GM23338 (cell line): ENCODE measurements at regions not wholly inside any gene's neighbourhood (a gene's known extent, or its start where the extent isn't known, plus 50 kb on each side); places are given as distances from the start of the nearest gene placed in this dataset.

Experiments
- ATAC-seq: fragments of 200-7000 bp; cut with Tn5 transposase; 3 replicates; pipeline ENCODE4 v1.9.1; 2020
- DNase-seq: peaks from one replicate; pipeline ENCODE4 v3.0.0-alpha.2; 2015; ENCODE audit warnings: low spot score
- H2AFZ ChIP-seq: fragments of 200-600 bp; sonication (generic); 2 replicates; pipeline ENCODE4 v1.8.0; 2016; ENCODE audit warnings: antibody characterized with exemption, mild to moderate bottlenecking, moderate library complexity
- H3F3A ChIP-seq: fragments of 200-600 bp; sonication (generic); replicated peaks from 2 replicates; pipeline ENCODE4 v1.8.0; 2017; ENCODE audit warnings: antibody characterized with exemption, mixed run types, low read depth
- H3K27ac ChIP-seq: fragments of 200-600 bp; sonication (generic); 2 replicates; pipeline ENCODE4 v1.6.1; 2016; ENCODE audit warnings: low read depth
- H3K27me3 ChIP-seq: fragments of 200-600 bp; sonication (generic); 2 replicates; pipeline ENCODE4 v1.8.0; 2016; ENCODE audit warnings: mild to moderate bottlenecking, mixed run types, moderate library complexity; ENCODE audit not compliant: insufficient read depth
- H3K36me3 ChIP-seq: fragments of 200-600 bp; sonication (generic); 2 replicates; pipeline ENCODE4 v1.8.0; 2016; ENCODE audit warnings: mild to moderate bottlenecking; ENCODE audit not compliant: insufficient read depth
- H3K4me1 ChIP-seq: fragments of 200-600 bp; sonication (generic); 2 replicates; pipeline ENCODE4 v1.8.0; 2016; ENCODE audit warnings: mild to moderate bottlenecking, moderate library complexity; ENCODE audit not compliant: insufficient read depth
- H3K4me2 ChIP-seq: fragments of 200-600 bp; sonication (generic); 2 replicates; pipeline ENCODE4 v1.7.1; 2017; ENCODE audit warnings: mixed run types
- H3K4me3 ChIP-seq: fragments of 200-600 bp; sonication (generic); 2 replicates; pipeline ENCODE4 v1.6.1; 2016; ENCODE audit warnings: mixed run types
- H3K79me2 ChIP-seq: fragments of 200-600 bp; sonication (generic); replicated peaks from 2 replicates; pipeline ENCODE4 v1.8.0; 2017; ENCODE audit warnings: mild to moderate bottlenecking; ENCODE audit not compliant: insufficient read depth
- H3K9me2 ChIP-seq: fragments of 200-600 bp; sonication (generic); 2 replicates; pipeline ENCODE4 v1.8.0; 2017; ENCODE audit not compliant: insufficient read depth
- H4K20me1 ChIP-seq: fragments of 200-600 bp; sonication (generic); replicated peaks from 2 replicates; pipeline ENCODE4 v1.8.0; 2017; ENCODE audit warnings: mild to moderate bottlenecking; ENCODE audit not compliant: insufficient read depth
- H3K27ac Mint-ChIP-seq: 2 replicates; pipeline ENCODE4 v1.8.0; 2020; ENCODE audit warnings: inconsistent platforms, mild to moderate bottlenecking, moderate library complexity, mixed read lengths
- H3K27me3 Mint-ChIP-seq: 3 replicates; pipeline ENCODE4 v1.8.0; 2022; ENCODE audit warnings: low read depth, mild to moderate bottlenecking, moderate library complexity, mixed read lengths, inconsistent platforms; ENCODE audit not compliant: insufficient read depth, poor library complexity
- H3K36me3 Mint-ChIP-seq: 3 replicates; pipeline ENCODE4 v1.8.0; 2021; ENCODE audit warnings: low read depth, mild to moderate bottlenecking, inconsistent platforms, moderate library complexity, mixed read lengths
- H3K4me1 Mint-ChIP-seq: 3 replicates; pipeline ENCODE4 v1.8.0; 2020; ENCODE audit warnings: mild to moderate bottlenecking, inconsistent platforms, mixed read lengths
- H3K4me3 Mint-ChIP-seq: 3 replicates; pipeline ENCODE4 v1.8.0; 2021; ENCODE audit warnings: moderate library complexity, mild to moderate bottlenecking, inconsistent platforms, mixed read lengths
- H3K9me3 Mint-ChIP-seq: 3 replicates; pipeline ENCODE4 v1.8.0; 2020; ENCODE audit warnings: moderate library complexity, mild to moderate bottlenecking, inconsistent platforms, mixed read lengths
- CREB1 ChIP-seq: fragments of 250-450 bp; sonication (Bioruptor Pico); IDR thresholded peaks from 2 replicates; pipeline ENCODE4 v1.5.0; 2020; ENCODE audit warnings: low read depth, mild to moderate bottlenecking, moderate library complexity
- ETS1 ChIP-seq: IDR thresholded peaks from 2 replicates; pipeline ENCODE4 v1.6.1; 2016; ENCODE audit warnings: antibody characterized with exemption
- EZH2 ChIP-seq: fragments of 200-600 bp; sonication (generic); IDR thresholded peaks from one replicate; pipeline ENCODE4 v1.8.0; 2017; ENCODE audit warnings: antibody characterized with exemption, mild to moderate bottlenecking, low read depth; ENCODE audit not compliant: unreplicated experiment
- EZH2phosphoT487 ChIP-seq: fragments of 200-600 bp; sonication (generic); IDR thresholded peaks from one replicate; pipeline ENCODE4 v1.8.1; 2018; ENCODE audit warnings: antibody characterized with exemption; ENCODE audit not compliant: unreplicated experiment
- JUNB ChIP-seq: IDR thresholded peaks from one replicate; pipeline ENCODE4 v1.6.1; 2016; ENCODE audit warnings: antibody characterized with exemption; ENCODE audit not compliant: unreplicated experiment
- NANOG ChIP-seq: IDR thresholded peaks from 2 replicates; pipeline ENCODE4 v1.6.1; 2016; ENCODE audit warnings: antibody characterized with exemption, borderline replicate concordance
- POLR2AphosphoS5 ChIP-seq: IDR thresholded peaks from 2 replicates; pipeline ENCODE4 v1.6.1; 2016; ENCODE audit warnings: antibody characterized with exemption, low read depth
- STAT1 ChIP-seq: IDR thresholded peaks from one replicate; pipeline ENCODE4 v1.6.1; 2016; ENCODE audit warnings: antibody characterized with exemption; ENCODE audit not compliant: unreplicated experiment
- ZNF331 ChIP-seq: fragments of 250-450 bp; sonication (Bioruptor Pico); IDR thresholded peaks from 2 replicates; pipeline ENCODE4 v1.5.0; 2020; ENCODE audit warnings: low read depth, mild to moderate bottlenecking, moderate library complexity
- TF ChIP-seq, protein P1 (sequence below): fragments of 250-450 bp; sonication (Bioruptor Pico); IDR thresholded peaks from 2 replicates; pipeline ENCODE4 v1.5.0; 2020; ENCODE audit warnings: mild to moderate bottlenecking, moderate library complexity

- TF ChIP-seq, protein P1, sequence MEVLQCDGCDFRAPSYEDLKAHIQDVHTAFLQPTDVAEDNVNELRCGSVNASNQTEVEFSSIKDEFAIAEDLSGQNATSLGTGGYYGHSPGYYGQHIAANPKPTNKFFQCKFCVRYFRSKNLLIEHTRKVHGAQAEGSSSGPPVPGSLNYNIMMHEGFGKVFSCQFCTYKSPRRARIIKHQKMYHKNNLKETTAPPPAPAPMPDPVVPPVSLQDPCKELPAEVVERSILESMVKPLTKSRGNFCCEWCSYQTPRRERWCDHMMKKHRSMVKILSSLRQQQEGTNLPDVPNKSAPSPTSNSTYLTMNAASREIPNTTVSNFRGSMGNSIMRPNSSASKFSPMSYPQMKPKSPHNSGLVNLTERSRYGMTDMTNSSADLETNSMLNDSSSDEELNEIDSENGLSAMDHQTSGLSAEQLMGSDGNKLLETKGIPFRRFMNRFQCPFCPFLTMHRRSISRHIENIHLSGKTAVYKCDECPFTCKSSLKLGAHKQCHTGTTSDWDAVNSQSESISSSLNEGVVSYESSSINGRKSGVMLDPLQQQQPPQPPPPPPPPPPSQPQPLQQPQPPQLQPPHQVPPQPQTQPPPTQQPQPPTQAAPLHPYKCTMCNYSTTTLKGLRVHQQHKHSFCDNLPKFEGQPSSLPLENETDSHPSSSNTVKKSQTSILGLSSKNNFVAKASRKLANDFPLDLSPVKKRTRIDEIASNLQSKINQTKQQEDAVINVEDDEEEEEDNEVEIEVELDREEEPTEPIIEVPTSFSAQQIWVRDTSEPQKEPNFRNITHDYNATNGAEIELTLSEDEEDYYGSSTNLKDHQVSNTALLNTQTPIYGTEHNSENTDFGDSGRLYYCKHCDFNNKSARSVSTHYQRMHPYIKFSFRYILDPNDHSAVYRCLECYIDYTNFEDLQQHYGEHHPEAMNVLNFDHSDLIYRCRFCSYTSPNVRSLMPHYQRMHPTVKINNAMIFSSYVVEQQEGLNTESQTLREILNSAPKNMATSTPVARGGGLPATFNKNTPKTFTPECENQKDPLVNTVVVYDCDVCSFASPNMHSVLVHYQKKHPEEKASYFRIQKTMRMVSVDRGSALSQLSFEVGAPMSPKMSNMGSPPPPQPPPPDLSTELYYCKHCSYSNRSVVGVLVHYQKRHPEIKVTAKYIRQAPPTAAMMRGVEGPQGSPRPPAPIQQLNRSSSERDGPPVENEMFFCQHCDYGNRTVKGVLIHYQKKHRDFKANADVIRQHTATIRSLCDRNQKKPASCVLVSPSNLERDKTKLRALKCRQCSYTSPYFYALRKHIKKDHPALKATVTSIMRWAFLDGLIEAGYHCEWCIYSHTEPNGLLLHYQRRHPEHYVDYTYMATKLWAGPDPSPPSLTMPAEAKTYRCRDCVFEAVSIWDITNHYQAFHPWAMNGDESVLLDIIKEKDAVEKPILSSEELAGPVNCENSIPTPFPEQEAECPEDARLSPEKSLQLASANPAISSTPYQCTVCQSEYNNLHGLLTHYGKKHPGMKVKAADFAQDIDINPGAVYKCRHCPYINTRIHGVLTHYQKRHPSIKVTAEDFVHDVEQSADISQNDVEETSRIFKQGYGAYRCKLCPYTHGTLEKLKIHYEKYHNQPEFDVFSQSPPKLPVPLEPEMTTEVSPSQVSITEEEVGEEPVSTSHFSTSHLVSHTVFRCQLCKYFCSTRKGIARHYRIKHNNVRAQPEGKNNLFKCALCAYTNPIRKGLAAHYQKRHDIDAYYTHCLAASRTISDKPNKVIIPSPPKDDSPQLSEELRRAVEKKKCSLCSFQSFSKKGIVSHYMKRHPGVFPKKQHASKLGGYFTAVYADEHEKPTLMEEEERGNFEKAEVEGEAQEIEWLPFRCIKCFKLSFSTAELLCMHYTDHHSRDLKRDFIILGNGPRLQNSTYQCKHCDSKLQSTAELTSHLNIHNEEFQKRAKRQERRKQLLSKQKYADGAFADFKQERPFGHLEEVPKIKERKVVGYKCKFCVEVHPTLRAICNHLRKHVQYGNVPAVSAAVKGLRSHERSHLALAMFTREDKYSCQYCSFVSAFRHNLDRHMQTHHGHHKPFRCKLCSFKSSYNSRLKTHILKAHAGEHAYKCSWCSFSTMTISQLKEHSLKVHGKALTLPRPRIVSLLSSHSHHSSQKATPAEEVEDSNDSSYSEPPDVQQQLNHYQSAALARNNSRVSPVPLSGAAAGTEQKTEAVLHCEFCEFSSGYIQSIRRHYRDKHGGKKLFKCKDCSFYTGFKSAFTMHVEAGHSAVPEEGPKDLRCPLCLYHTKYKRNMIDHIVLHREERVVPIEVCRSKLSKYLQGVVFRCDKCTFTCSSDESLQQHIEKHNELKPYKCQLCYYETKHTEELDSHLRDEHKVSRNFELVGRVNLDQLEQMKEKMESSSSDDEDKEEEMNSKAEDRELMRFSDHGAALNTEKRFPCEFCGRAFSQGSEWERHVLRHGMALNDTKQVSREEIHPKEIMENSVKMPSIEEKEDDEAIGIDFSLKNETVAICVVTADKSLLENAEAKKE (CRISPR knock-in tag), result no peak
- no peak for TF ChIP-seq EZH2phosphoT487
- no peak for TF ChIP-seq NANOG
- no peak for TF ChIP-seq CREB1
- no peak for TF ChIP-seq EZH2
- TF ChIP-seq JUNB, result no peak
Measured at GRCh38 chr16:72397876-72398275, 225.9 kb upstream of the PMFBP1 start (continued).

- H3K27me3 ChIP-seq, result no peaks in the 10 kb centered on the region
- DNase-seq (no peak), ATAC-seq (no peak)
- H3K27me3 Mint-ChIP-seq, result no peaks in the 10 kb centered on the region
- no peak overlapping the region for H3K4me2 ChIP-seq
- H3K27ac Mint-ChIP-seq, result no peak overlapping the region
- no peak overlapping the region for H2AFZ ChIP-seq
- no peaks in the 10 kb centered on the region for H3K9me2 ChIP-seq
- no peak overlapping the region for H3K27ac ChIP-seq
- H3F3A ChIP-seq, result no peaks in the 10 kb centered on the region
- peaks cover 16% of the 10 kb centered on the region for H3K9me3 Mint-ChIP-seq
- no peak overlapping the region for H3K4me3 ChIP-seq
- no peaks in the 10 kb centered on the region; the same call in 1 of the 2 replicates for H3K36me3 ChIP-seq
- H3K4me1 ChIP-seq, result no peaks in the 10 kb centered on the region
- H3K4me3 Mint-ChIP-seq, result no peak overlapping the region
- no peaks in the 10 kb centered on the region for H4K20me1 ChIP-seq
- H3K79me2 ChIP-seq, result no peaks in the 10 kb centered on the region
- H3K4me1 Mint-ChIP-seq, result no peaks in the 10 kb centered on the region
- H3K36me3 Mint-ChIP-seq, result peaks cover 18% of the 10 kb centered on the region
- no peak for TF ChIP-seq CREB1
- no peak for TF ChIP-seq EZH2phosphoT487
- no peak for TF ChIP-seq NANOG
- TF ChIP-seq ETS1, result no peak
- TF ChIP-seq EZH2, result no peak
- no peak for TF ChIP-seq STAT1
- no peak for TF ChIP-seq JUNB
- no peak for TF ChIP-seq ZNF331 (CRISPR knock-in tag)
- TF ChIP-seq, protein P1 (CRISPR knock-in tag), result no peak
- no peak for TF ChIP-seq POLR2AphosphoS5
Measured at GRCh38 chr16:72394526-72394925, 222.6 kb upstream of the PMFBP1 start.
